Endothelial cell of umbilical vein (primary cell): ENCODE measurements at regions not wholly inside any gene's neighbourhood (a gene's known extent, or its start where the extent isn't known, plus 50 kb on each side); places are given as distances from the start of the nearest gene placed in this dataset.

ENCODE experiments used
- BruUV-seq: library from RNA; stranded (reverse); fragments of 400-500 nt; replicated peaks from 2 replicates; lab custom pipeline; 2021; lab: Mats Ljungman, UMichigan
- CTCF ChIA-PET: fragments of 300-600, 350-600 bp; sonication (Branson Sonifier 250); formaldehyde crosslinking; loops from one replicate; lab custom pipeline; 2021; ENCODE audit warnings: antibody characterized with exemption, inconsistent platforms; lab: Charles Lee
- POLR2A ChIA-PET: fragments of 300-600, 350-600 bp; sonication (Branson Sonifier 250); formaldehyde crosslinking; loops from one replicate; lab custom pipeline; 2021; ENCODE audit warnings: antibody characterized with exemption, inconsistent platforms; lab: Charles Lee
- DNase-seq: peaks from one replicate; pipeline ENCODE4 v3.0.0-alpha.2; 2011; ENCODE audit warnings: low read depth, low spot score
- FAIRE-seq: peaks from 2 replicates; lab custom pipeline; 2011; peaks lifted over from hg19 to GRCh38; lab: Jason Lieb, UNC
- H2AFZ ChIP-seq: 2 replicates; pipeline ENCODE4 v1.6.0; 2012; ENCODE audit warnings: low read depth, low read length, control low read depth, inconsistent platforms
- H3K27ac ChIP-seq: 2 replicates; pipeline ENCODE4 v1.5.1; 2011; ENCODE audit warnings: low read depth, mild to moderate bottlenecking, control low read depth, low read length, moderate library complexity; ENCODE audit not compliant: insufficient read depth
- H3K27me3 ChIP-seq, 2 experiments: 2 replicates each; pipeline versions ENCODE4 v1.6.0 to v1.6.1; 2011; ENCODE audit warnings: low read length in 2 of 2, mixed read lengths in 1 of 2; ENCODE audit not compliant: control insufficient read depth in 2 of 2, insufficient read depth in 2 of 2
- H3K36me3 ChIP-seq, 2 experiments: 2 replicates in 1 of 2; 3 replicates in 1 of 2; pipeline ENCODE4 v1.5.1; 2011; ENCODE audit warnings: low read length in 2 of 2, mild to moderate bottlenecking in 1 of 2, moderate library complexity in 1 of 2; ENCODE audit not compliant: control insufficient read depth in 2 of 2, insufficient read depth in 2 of 2; ENCODE audit errors: extremely low read depth in 1 of 2
- H3K4me1 ChIP-seq: 3 replicates; pipeline ENCODE4 v1.5.1; 2011; ENCODE audit warnings: mild to moderate bottlenecking, low read length; ENCODE audit not compliant: control insufficient read depth, insufficient read depth; ENCODE audit errors: extremely low read depth
- H3K4me2 ChIP-seq: 2 replicates; pipeline ENCODE4 v1.6.1; 2011; ENCODE audit warnings: low read length, control low read depth, mixed read lengths; ENCODE audit not compliant: insufficient read depth
- H3K4me3 ChIP-seq, 3 experiments: fragments of 200-600 bp in 1 of 3; sonication (generic), shearing (Covaris generic) in 1 of 3; replicated peaks in 1 of 3; 2 replicates each; pipeline ENCODE4 v1.5.1; 2011 to 2016; ENCODE audit warnings: control low read depth in 3 of 3, low read length in 3 of 3, mild to moderate bottlenecking in 2 of 3, inconsistent platforms in 1 of 3, low read depth in 1 of 3, moderate library complexity in 1 of 3; ENCODE audit not compliant: insufficient read depth in 1 of 3
- H3K79me2 ChIP-seq: 2 replicates; pipeline ENCODE4 v1.6.0; 2012; ENCODE audit warnings: low read length, inconsistent platforms; ENCODE audit not compliant: control insufficient read depth, insufficient read depth
- H3K9ac ChIP-seq: replicated peaks from 2 replicates; pipeline ENCODE3; 2011; ENCODE audit warnings: low read length, control low read depth; ENCODE audit not compliant: insufficient read depth; ENCODE audit errors: extremely low read depth
- H3K9me1 ChIP-seq: replicated peaks from 3 replicates; pipeline ENCODE4 v1.6.0; 2011; ENCODE audit warnings: mild to moderate bottlenecking, low read length; ENCODE audit not compliant: control insufficient read depth, insufficient read depth; ENCODE audit errors: extremely low read depth
- H3K9me3 ChIP-seq: replicated peaks from 2 replicates; pipeline ENCODE4 v1.5.1; 2012; ENCODE audit warnings: low read length, inconsistent platforms; ENCODE audit not compliant: control insufficient read depth, insufficient read depth
- H4K20me1 ChIP-seq: replicated peaks from 2 replicates; pipeline ENCODE3; 2011; ENCODE audit warnings: mild to moderate bottlenecking, low read length; ENCODE audit not compliant: control insufficient read depth, insufficient read depth; ENCODE audit errors: extremely low read depth
- EZH2 ChIP-seq: IDR thresholded peaks from 2 replicates; pipeline ENCODE4 v1.6.1; 2012; ENCODE audit warnings: borderline replicate concordance, low read depth, mild to moderate bottlenecking, moderate library complexity, low read length, inconsistent platforms; ENCODE audit not compliant: severe bottlenecking
- FOS ChIP-seq: IDR thresholded peaks from 2 replicates; pipeline ENCODE4 v1.6.1; 2011; ENCODE audit warnings: mild to moderate bottlenecking, low read length, moderate library complexity, borderline replicate concordance; ENCODE audit not compliant: insufficient read depth
- GATA2 ChIP-seq: IDR thresholded peaks from 2 replicates; pipeline ENCODE4 v1.7.0; 2011; ENCODE audit warnings: low read depth, mild to moderate bottlenecking, moderate library complexity, mixed read lengths, low read length; ENCODE audit not compliant: insufficient read length, insufficient read depth
- JUN ChIP-seq: IDR thresholded peaks from 2 replicates; pipeline ENCODE4 v1.6.1; 2011; ENCODE audit warnings: borderline replicate concordance, low read depth; ENCODE audit not compliant: insufficient read length, insufficient read depth
- MYC ChIP-seq: IDR thresholded peaks from one replicate; pipeline ENCODE4 v1.6.1; 2011; ENCODE audit warnings: mild to moderate bottlenecking, low read depth, low read length
- POLR2A ChIP-seq: IDR thresholded peaks from 2 replicates; pipeline ENCODE4 v1.6.1; 2012; ENCODE audit warnings: low read depth, mild to moderate bottlenecking, control low read depth, low read length
- POLR2AphosphoS5 ChIP-seq: IDR thresholded peaks from 2 replicates; pipeline ENCODE4 v1.6.1; 2012; ENCODE audit warnings: low read depth, mild to moderate bottlenecking, control low read depth, low read length, moderate library complexity; ENCODE audit not compliant: insufficient read depth
- dilution Hi-C: fragments of 300-500 bp; cut with MboI; formaldehyde crosslinking; loops from one replicate; pipeline ENCODE4 v1.15.0; 2019; ENCODE audit warnings: low sequenced_read_pairs; ENCODE audit not compliant: extremely low pct_ligation_motif_present
- intact Hi-C: fragments of 100-400 bp; cut with micrococcal nuclease; formaldehyde crosslinking; loops from one replicate; pipeline ENCODE4 v1.10.0; 2022
- TF ChIP-seq, protein P1 (sequence below): IDR thresholded peaks from 2 replicates; pipeline ENCODE4 v1.6.1; 2011; ENCODE audit not compliant: insufficient read depth, insufficient read length
- TF ChIP-seq, protein P2 (sequence below), 2 donors: IDR thresholded peaks; 1 replicate in 1 of 2; 2 replicates in 1 of 2; pipeline ENCODE4 v1.5.1; 2011; ENCODE audit warnings: low read length in 2 of 2, mild to moderate bottlenecking in 2 of 2, moderate library complexity in 2 of 2, control low read depth in 1 of 2, inconsistent platforms in 1 of 2, low read depth in 1 of 2; ENCODE audit not compliant: insufficient read depth in 1 of 2; ENCODE audit errors: extremely low read depth in 1 of 2

DNA sequence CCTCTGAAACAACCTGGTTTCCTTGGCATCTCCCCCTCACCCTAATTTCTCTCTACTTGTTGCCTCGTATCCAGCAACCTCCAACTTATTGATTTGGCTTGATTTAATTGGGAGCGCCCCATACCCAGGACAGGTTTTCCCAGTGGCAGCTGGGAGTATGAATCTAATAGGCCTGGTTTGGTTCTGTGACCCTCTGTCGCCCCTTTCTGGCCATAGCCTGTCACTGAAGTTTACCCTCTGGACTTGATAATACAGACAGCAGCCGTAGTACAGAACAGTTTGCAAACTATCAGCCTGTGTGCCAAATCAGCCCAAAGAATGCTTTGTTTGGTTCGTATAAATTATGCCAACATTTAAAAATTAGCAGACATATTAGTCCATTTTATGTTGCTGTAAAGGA lies 525.1 kb upstream of the GOLIM4 start:
- intact Hi-C loops (loop anchor here (1.0 kb wide), 1 partner anchor 410 kb away; no protein-coding TSS in a partner anchor), dilution Hi-C loops (no loop called here)
- BruUV-seq: no TSS peak

DNA sequence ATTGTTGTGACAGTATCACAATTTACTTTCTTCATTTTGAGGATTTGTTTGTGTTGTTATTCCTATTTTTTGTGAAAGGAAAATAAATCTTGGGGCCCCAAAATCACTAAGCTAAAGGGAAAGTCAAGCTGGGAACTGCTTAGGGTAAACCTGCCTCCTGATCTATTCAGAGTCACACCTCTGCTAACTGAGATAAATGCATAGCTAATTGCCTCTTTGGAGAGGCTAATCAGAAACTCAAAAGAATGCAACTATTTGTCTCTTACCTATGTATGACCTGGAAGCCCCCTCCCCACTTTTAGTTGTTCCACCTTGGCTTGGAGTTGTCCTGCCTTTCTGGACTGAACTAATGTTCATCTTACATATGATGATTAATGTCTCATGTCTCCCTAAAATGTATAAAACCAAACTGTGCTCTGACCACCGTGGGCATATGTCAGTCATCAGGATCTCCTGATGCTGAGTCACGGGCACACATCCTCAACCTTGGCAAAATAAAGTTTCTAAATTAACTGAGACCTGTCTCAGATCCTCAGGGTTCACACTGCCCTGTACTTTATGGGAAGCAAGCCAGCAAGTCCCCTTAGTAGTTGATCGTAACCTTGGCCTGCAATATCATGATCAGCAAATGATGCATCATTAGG lies 523.2 kb upstream of the GOLIM4 start:
- Histone ChIP-seq H4K20me1 (no peaks in the 10 kb centered on the region), H3K9me1 (no peaks in the 10 kb centered on the region), H3K9ac (no peak overlapping the region), H3K79me2 (no peaks in the 10 kb centered on the region), H3K27me3 (peaks cover 0 to 16% of the 10 kb centered on the region in 2 experiments), H2AFZ (no peak overlapping the region), H3K4me2 (no peak overlapping the region), H3K9me3 (no peaks in the 10 kb centered on the region), H3K4me1 (no peaks in the 10 kb centered on the region), H3K27ac (no peak overlapping the region), H3K4me3 (no peak overlapping the region), H3K36me3 (no peaks in the 10 kb centered on the region)
- DNase-seq: no peak
- dilution Hi-C loops (no loop called here), intact Hi-C loops (no loop called here)
- TF ChIP-seq POLR2AphosphoS5 (no peak), EZH2 (no peak), GATA2 (no peak), FOS (no peak), MYC (no peak), JUN (no peak), POLR2A (no peak)
- TF ChIP-seq, protein P1, sequence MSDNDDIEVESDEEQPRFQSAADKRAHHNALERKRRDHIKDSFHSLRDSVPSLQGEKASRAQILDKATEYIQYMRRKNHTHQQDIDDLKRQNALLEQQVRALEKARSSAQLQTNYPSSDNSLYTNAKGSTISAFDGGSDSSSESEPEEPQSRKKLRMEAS: no peak
- TF ChIP-seq, protein P2, sequence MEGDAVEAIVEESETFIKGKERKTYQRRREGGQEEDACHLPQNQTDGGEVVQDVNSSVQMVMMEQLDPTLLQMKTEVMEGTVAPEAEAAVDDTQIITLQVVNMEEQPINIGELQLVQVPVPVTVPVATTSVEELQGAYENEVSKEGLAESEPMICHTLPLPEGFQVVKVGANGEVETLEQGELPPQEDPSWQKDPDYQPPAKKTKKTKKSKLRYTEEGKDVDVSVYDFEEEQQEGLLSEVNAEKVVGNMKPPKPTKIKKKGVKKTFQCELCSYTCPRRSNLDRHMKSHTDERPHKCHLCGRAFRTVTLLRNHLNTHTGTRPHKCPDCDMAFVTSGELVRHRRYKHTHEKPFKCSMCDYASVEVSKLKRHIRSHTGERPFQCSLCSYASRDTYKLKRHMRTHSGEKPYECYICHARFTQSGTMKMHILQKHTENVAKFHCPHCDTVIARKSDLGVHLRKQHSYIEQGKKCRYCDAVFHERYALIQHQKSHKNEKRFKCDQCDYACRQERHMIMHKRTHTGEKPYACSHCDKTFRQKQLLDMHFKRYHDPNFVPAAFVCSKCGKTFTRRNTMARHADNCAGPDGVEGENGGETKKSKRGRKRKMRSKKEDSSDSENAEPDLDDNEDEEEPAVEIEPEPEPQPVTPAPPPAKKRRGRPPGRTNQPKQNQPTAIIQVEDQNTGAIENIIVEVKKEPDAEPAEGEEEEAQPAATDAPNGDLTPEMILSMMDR (IDR thresholded peaks at IDR 0.05; ENCODE audit: extremely low read depth in 1 of 2, insufficient read depth in 1 of 2, low read depth in 1 of 2, low read length in 2 of 2): no peak
- no peak for FAIRE-seq
- no TSS peak for BruUV-seq
- CTCF ChIA-PET: interaction anchor here (0.9 to 3.1 kb wide), 3 partner anchors 228 to 408 kb away, joined by 3 to 31 read pairs (median 7); no protein-coding TSS in a partner anchor
- POLR2A ChIA-PET: no interaction called here

More for the DNA sequence above, 525.1 kb upstream of the GOLIM4 start:
- ChIA-PET POLR2A (no interaction called here), CTCF (interaction anchor here (0.6 to 3.1 kb wide), 12 partner anchors 8 to 409 kb away, joined by 3 to 31 read pairs (median 4); no protein-coding TSS in a partner anchor)
- TF ChIP-seq, protein P2 (IDR thresholded peaks at IDR 0.05; ENCODE audit: extremely low read depth in 1 of 2, insufficient read depth in 1 of 2, low read depth in 1 of 2, low read length in 2 of 2): peak; percentile 36 to 43
- TF ChIP-seq MYC: no peak
- Histone ChIP-seq H3K79me2 (no peaks in the 10 kb centered on the region), H3K27me3 (peaks cover 2 to 16% of the 10 kb centered on the region in 2 experiments), H2AFZ (no peak overlapping the region), H3K36me3 (no peaks in the 10 kb centered on the region), H3K4me2 (no peak overlapping the region), H3K27ac (no peak overlapping the region), H3K9me3 (no peaks in the 10 kb centered on the region), H3K4me3 (no peak overlapping the region), H3K4me1 (no peaks in the 10 kb centered on the region), H4K20me1 (no peaks in the 10 kb centered on the region), H3K9me1 (no peaks in the 10 kb centered on the region), H3K9ac (no peak overlapping the region)
- DNase-seq: peak; percentile 13
- peak; percentile 57 for FAIRE-seq
